ENCODE measurements at regions not wholly inside any gene's neighbourhood (a gene's known extent, or its start where the extent isn't known, plus 50 kb on each side); places are given as distances from the start of the nearest gene placed in this dataset.
"Not testable (repeated sequence)": the region's sequence is repeated elsewhere in the genome, so short reads cannot be mapped to it uniquely, and the experiment has no call there.

- no peak for DNase-seq (ENCODE audit: low spot score in 2 of 2)
- TF ChIP-seq CTCF (IDR thresholded peaks at IDR 0.05) = no peak
- TF ChIP-seq POLR2A (IDR thresholded peaks at IDR 0.05) = no peak
- H3K4me3 ChIP-seq (ENCODE audit: low read depth, poor library complexity, severe bottlenecking) = no peak overlapping the region
- 60 to 65% methylated on average over 3 of the region's 3 CpGs for WGBS, 2 donors
- intact Hi-C loops (cut with DNase I; ENCODE audit: low total_unique reads) = no loop called here
Measured at GRCh38 chr18:71326826-71327225, 1038.0 kb downstream of the SOCS6 start.

GRCh38 chr18:71324356-71324755 lies 1035.5 kb downstream of the SOCS6 start:
- intact Hi-C loops (cut with DNase I; ENCODE audit: low total_unique reads) = no loop called here
- TF ChIP-seq POLR2A (IDR thresholded peaks at IDR 0.05) (no peak), CTCF (IDR thresholded peaks at IDR 0.05) (no peak)
- no peak for DNase-seq (ENCODE audit: low spot score in 2 of 2)

GRCh38 chr18:71322201-71322600 lies 1033.4 kb downstream of the SOCS6 start:
- DNase-seq (ENCODE audit: low spot score in 2 of 2) = no peak
- 48 to 51% methylated on average over 3 of the region's 3 CpGs for WGBS, 2 donors
- no peak for TF ChIP-seq POLR2A (IDR thresholded peaks at IDR 0.05)
- no peak for TF ChIP-seq CTCF (IDR thresholded peaks at IDR 0.05)
- intact Hi-C loops (cut with DNase I; ENCODE audit: low total_unique reads) = no loop called here
- H3K4me3 ChIP-seq (ENCODE audit: low read depth, poor library complexity, severe bottlenecking) = no peak overlapping the region

More at GRCh38 chr18:71324356-71324755, 1035.5 kb downstream of the SOCS6 start:
- H3K4me3 ChIP-seq (ENCODE audit: low read depth, poor library complexity, severe bottlenecking) = no peak overlapping the region
- 56 to 63% methylated on average over 1 of the region's 1 CpG for WGBS, 2 donors

- TF ChIP-seq CTCF (IDR thresholded peaks at IDR 0.05) (no peak), POLR2A (IDR thresholded peaks at IDR 0.05) (no peak)
- intact Hi-C loops (cut with DNase I; ENCODE audit: low total_unique reads) = no loop called here
- H3K4me3 ChIP-seq (ENCODE audit: low read depth, poor library complexity, severe bottlenecking) = no peak overlapping the region
- 90 to 96% methylated on average over 3 of the region's 3 CpGs for WGBS, 2 donors
- DNase-seq (ENCODE audit: low spot score in 2 of 2) = no peak
Measured at GRCh38 chr18:71321319-71321718, 1032.5 kb downstream of the SOCS6 start.

- no peak for DNase-seq (ENCODE audit: low spot score in 2 of 2)
- H3K4me3 ChIP-seq (ENCODE audit: low read depth, poor library complexity, severe bottlenecking) = no peak overlapping the region
- intact Hi-C loops (cut with DNase I; ENCODE audit: low total_unique reads) = no loop called here
- TF ChIP-seq POLR2A (IDR thresholded peaks at IDR 0.05) = no peak
- TF ChIP-seq CTCF (IDR thresholded peaks at IDR 0.05) = no peak
- 42% methylated on average over 2 of the region's 2 CpGs for WGBS, 2 donors
Measured at GRCh38 chr18:71304856-71305255, 1016.0 kb downstream of the SOCS6 start.

- DNase-seq (ENCODE audit: low spot score in 2 of 2); H3K4me3 ChIP-seq (ENCODE audit: low read depth, poor library complexity, severe bottlenecking); intact Hi-C loops (cut with DNase I; ENCODE audit: low total_unique reads): not testable (repeated sequence)
- 44 to 49% methylated on average over 2 to 3 of the region's 3 CpGs for WGBS, 2 donors
Measured at GRCh38 chr18:71303743-71304142, 1014.9 kb downstream of the SOCS6 start.
